Embryonic facial prominence (tissue), 1 donor: ENCODE measurements at regions not wholly inside any gene's neighbourhood (a gene's known extent, or its start where the extent isn't known, plus 50 kb on each side); places are given as distances from the start of the nearest gene placed in this dataset.

Experiments
- DNase-seq: peaks from one replicate; pipeline ENCODE4 v3.0.0-alpha.2; 2016; ENCODE audit errors: extremely low spot score

GRCh38 chr4:180866933-180867643 is 1376.1 kb upstream of the TENM3 start:
- no peak for DNase-seq

- DNase-seq: no peak
Measured at GRCh38 chr4:180870623-180871022, 1372.6 kb upstream of the TENM3 start.

GRCh38 chr4:180898305-180898704 is 1344.9 kb upstream of the TENM3 start:
- DNase-seq: no peak

GRCh38 chr4:180900781-180901180 is 1342.4 kb upstream of the TENM3 start:
- no peak for DNase-seq

GRCh38 chr4:180909279-180909678 is 1333.9 kb upstream of the TENM3 start:
- no peak for DNase-seq

GRCh38 chr4:180913750-180914149 is 1329.5 kb upstream of the TENM3 start:
- DNase-seq: no peak

GRCh38 chr4:180923486-180923885 is 1319.7 kb upstream of the TENM3 start:
- no peak for DNase-seq

- DNase-seq: no peak
Measured at GRCh38 chr4:180925805-180926204, 1317.4 kb upstream of the TENM3 start.

GRCh38 chr4:180926277-180926676 is 1316.9 kb upstream of the TENM3 start:
- DNase-seq: no peak

- DNase-seq: no peak
Measured at GRCh38 chr4:180932370-180933001, 1310.7 kb upstream of the TENM3 start.

- DNase-seq: no peak
Measured at GRCh38 chr4:180937083-180937482, 1306.1 kb upstream of the TENM3 start.

- no peak for DNase-seq
Measured at GRCh38 chr4:180940680-180941079, 1302.5 kb upstream of the TENM3 start.

GRCh38 chr4:180942367-180942916 is 1300.8 kb upstream of the TENM3 start:
- DNase-seq: no peak

GRCh38 chr4:180946188-180946587 is 1297.0 kb upstream of the TENM3 start:
- no peak for DNase-seq

GRCh38 chr4:180947425-180947824 is 1295.8 kb upstream of the TENM3 start:
- DNase-seq: no peak

GRCh38 chr4:180949424-180950213 is 1293.6 kb upstream of the TENM3 start:
- no peak for DNase-seq

GRCh38 chr4:180950377-180950776 is 1292.8 kb upstream of the TENM3 start:
- no peak for DNase-seq

- no peak for DNase-seq
Measured at GRCh38 chr4:180951312-180951711, 1291.9 kb upstream of the TENM3 start.

- no peak for DNase-seq
Measured at GRCh38 chr4:180953572-180953971, 1289.6 kb upstream of the TENM3 start.

- no peak for DNase-seq
Measured at GRCh38 chr4:180960743-180961401, 1282.3 kb upstream of the TENM3 start.

GRCh38 chr4:180962268-180962667 is 1280.9 kb upstream of the TENM3 start:
- DNase-seq: no peak

- DNase-seq: no peak
Measured at GRCh38 chr4:180966312-180966711, 1276.9 kb upstream of the TENM3 start.
